SU-DHL-6 (cell line): ENCODE measurements at regions not wholly inside any gene's neighbourhood (a gene's known extent, or its start where the extent isn't known, plus 50 kb on each side); places are given as distances from the start of the nearest gene placed in this dataset.

Experiments
- H2AFZ ChIP-seq: fragments of 200-600 bp; sonication (generic); 2 replicates; pipeline ENCODE4 v1.6.1; 2014; ENCODE audit warnings: low read depth, mild to moderate bottlenecking, moderate library complexity, mixed read lengths, antibody characterized with exemption, low read length; ENCODE audit not compliant: severe bottlenecking
- H3F3A ChIP-seq: fragments of 200-600 bp; shearing (Covaris generic); 2 replicates; pipeline ENCODE4 v1.6.0; 2016; ENCODE audit warnings: antibody characterized with exemption, mild to moderate bottlenecking; ENCODE audit not compliant: insufficient read depth
- H3K27ac ChIP-seq: fragments of 200-600 bp; sonication (generic); 2 replicates; pipeline ENCODE4 v1.5.1; 2016; ENCODE audit warnings: low read depth, mild to moderate bottlenecking, low read length, moderate library complexity, mixed read lengths
- H3K27me3 ChIP-seq: fragments of 200-600 bp; sonication (generic), shearing (Covaris generic); 2 replicates; pipeline ENCODE4 v1.6.0; 2014; ENCODE audit warnings: mild to moderate bottlenecking, low read length
- H3K36me3 ChIP-seq: fragments of 200-600 bp; sonication (generic); 2 replicates; pipeline ENCODE4 v1.6.1; 2014; ENCODE audit warnings: mild to moderate bottlenecking, low read length, mixed read lengths
- H3K4me2 ChIP-seq: fragments of 300-600, 200-600 bp; shearing (Covaris generic), sonication (generic); 2 replicates; pipeline ENCODE4 v1.6.0; 2014; ENCODE audit warnings: low read length, low read depth, mild to moderate bottlenecking; ENCODE audit not compliant: poor library complexity, severe bottlenecking
- H3K4me3 ChIP-seq: fragments of 200-600 bp; sonication (generic); 2 replicates; pipeline ENCODE4 v1.5.1; 2014; ENCODE audit warnings: antibody characterized with exemption, low read length, mild to moderate bottlenecking, mixed read lengths; ENCODE audit not compliant: insufficient read depth, poor library complexity, severe bottlenecking
- H3K79me2 ChIP-seq: fragments of 200-600 bp; sonication (generic); 2 replicates; pipeline ENCODE4 v1.6.1; 2014; ENCODE audit warnings: mild to moderate bottlenecking, low read length, moderate library complexity; ENCODE audit not compliant: insufficient read depth
- H3K9ac ChIP-seq: fragments of 200-600 bp; sonication (generic); 2 replicates; pipeline ENCODE4 v1.7.0; 2014; ENCODE audit warnings: mild to moderate bottlenecking, low read length
- H3K9me2 ChIP-seq: fragments of 200-600 bp; sonication (generic); replicated peaks from 2 replicates; pipeline ENCODE4 v1.6.1; 2014; ENCODE audit warnings: low read length; ENCODE audit not compliant: insufficient read depth
- H3K9me3 ChIP-seq: fragments of 200-600 bp; sonication (generic); 2 replicates; pipeline ENCODE4 v1.6.1; 2014; ENCODE audit warnings: low read length, mixed read lengths; ENCODE audit not compliant: insufficient read depth
- H4K20me1 ChIP-seq: fragments of 200-600 bp; sonication (generic); 2 replicates; pipeline ENCODE4 v1.6.1; 2014; ENCODE audit warnings: low read depth, mild to moderate bottlenecking, antibody characterized with exemption, low read length, moderate library complexity, mixed read lengths
- CTCF ChIP-seq: fragments of 200-600 bp; sonication (generic); IDR thresholded peaks from one replicate; pipeline ENCODE4 v1.5.1; 2017; ENCODE audit warnings: antibody characterized with exemption, mild to moderate bottlenecking, low read length, moderate library complexity; ENCODE audit not compliant: insufficient read depth, poor library complexity, severe bottlenecking
- EZH2phosphoT487 ChIP-seq: fragments of 200-600 bp; sonication (generic), shearing (Covaris generic); conservative IDR thresholded peaks from 2 replicates; pipeline ENCODE4 v1.6.1; 2018; ENCODE audit warnings: mild to moderate bottlenecking, antibody characterized with exemption, low read length, moderate library complexity, mixed read lengths

- Histone ChIP-seq H3K27ac (no peak overlapping the region), H3K79me2 (no peaks in the 10 kb centered on the region), H3K9ac (no peak overlapping the region), H3K36me3 (no peaks in the 10 kb centered on the region), H3K9me3 (no peaks in the 10 kb centered on the region), H2AFZ (no peak overlapping the region), H3K9me2 (no peaks in the 10 kb centered on the region), H3F3A (no peaks in the 10 kb centered on the region), H3K4me3 (no peak overlapping the region), H3K4me2 (no peak overlapping the region), H4K20me1 (no peaks in the 10 kb centered on the region), H3K27me3 (no peaks in the 10 kb centered on the region)
- TF ChIP-seq EZH2phosphoT487, result no peak
- TF ChIP-seq CTCF, result peak; percentile 60
These were observed 146.5 kb upstream of the RAG2 start for GRCh38 chr11:36744375-36745168.

GRCh38 chr11:36743039-36743438, 145.0 kb upstream of the RAG2 start:
- Histone ChIP-seq H3K27me3 (no peaks in the 10 kb centered on the region), H3K9me2 (no peaks in the 10 kb centered on the region), H3K4me2 (no peak overlapping the region), H3K9ac (no peak overlapping the region), H3K36me3 (no peaks in the 10 kb centered on the region), H4K20me1 (no peaks in the 10 kb centered on the region), H3F3A (no peaks in the 10 kb centered on the region), H3K4me3 (no peak overlapping the region), H3K27ac (no peak overlapping the region), H3K79me2 (no peaks in the 10 kb centered on the region), H3K9me3 (no peaks in the 10 kb centered on the region), H2AFZ (no peak overlapping the region)
- TF ChIP-seq CTCF (no peak), EZH2phosphoT487 (no peak)

GRCh38 chr11:36741515-36741914, 143.5 kb upstream of the RAG2 start:
- Histone ChIP-seq H3K36me3 (no peaks in the 10 kb centered on the region), H3K79me2 (no peaks in the 10 kb centered on the region), H3K27me3 (no peaks in the 10 kb centered on the region), H3K9me3 (no peaks in the 10 kb centered on the region), H3K4me2 (no peak overlapping the region), H3K4me3 (no peak overlapping the region), H3F3A (no peaks in the 10 kb centered on the region), H3K9ac (no peak overlapping the region), H3K27ac (no peak overlapping the region), H3K9me2 (no peaks in the 10 kb centered on the region), H2AFZ (no peak overlapping the region), H4K20me1 (no peaks in the 10 kb centered on the region)
- TF ChIP-seq CTCF (no peak), EZH2phosphoT487 (no peak)
